ENCODE measurements at regions not wholly inside any gene's neighbourhood (a gene's known extent, or its start where the extent isn't known, plus 50 kb on each side); places are given as distances from the start of the nearest gene placed in this dataset.
A peak's percentile ranks its signal among the peaks of the same experiment; 100 is the strongest.

DNA sequence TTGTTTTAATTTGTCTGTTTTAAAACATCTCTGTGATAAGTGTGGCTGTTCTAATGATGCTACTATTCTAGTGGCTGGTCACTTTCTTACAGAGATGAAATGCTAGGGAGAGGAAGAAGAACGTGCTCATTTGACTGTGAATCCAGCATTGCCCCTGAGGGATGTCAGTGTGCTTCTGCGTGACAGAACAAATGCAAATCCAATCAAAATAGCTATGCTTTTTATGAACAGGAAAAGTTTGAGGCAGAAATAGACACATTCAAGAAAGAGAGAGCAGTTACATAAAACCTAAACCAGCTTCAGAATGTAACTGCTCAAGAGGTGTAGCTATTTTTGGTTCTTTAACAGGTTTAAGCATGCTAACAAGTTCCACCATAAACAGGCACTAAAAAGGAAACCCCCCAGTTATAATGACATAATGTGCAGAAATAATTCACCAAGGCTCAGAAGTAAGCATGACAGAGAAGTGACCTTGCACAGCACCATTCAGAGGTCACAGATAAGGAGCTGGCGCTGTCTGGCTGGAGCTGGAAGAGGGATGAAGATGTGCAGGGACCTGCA is 385.3 kb downstream of the EPM2A start:
- Histone ChIP-seq H3K27ac (ENCODE audit: low read length) (no peak overlapping the region), H3K4me3 (ENCODE audit: low read length) (no peak overlapping the region), H3K4me1 (ENCODE audit: low read length) (no peaks in the 10 kb centered on the region), H3F3A (ENCODE audit: insufficient read depth, low read length) (no peaks in the 10 kb centered on the region), H3K27me3 (replicated peaks; ENCODE audit: insufficient read depth, low read length) (no peaks in the 10 kb centered on the region), H3K36me3 (replicated peaks; ENCODE audit: insufficient read depth, low read length) (no peaks in the 10 kb centered on the region), H4K20me1 (ENCODE audit: insufficient read depth, low read length) (no peaks in the 10 kb centered on the region), H3K79me2 (ENCODE audit: low read length) (no peaks in the 10 kb centered on the region), H2AFZ (ENCODE audit: low read length) (no peak overlapping the region), H3K9me3 (replicated peaks; ENCODE audit: insufficient read depth, low read length) (no peaks in the 10 kb centered on the region), H3K9ac (ENCODE audit: low read length) (no peak overlapping the region), H3K4me2 (ENCODE audit: low read depth, low read length) (no peak overlapping the region), H3K9me2 (replicated peaks; ENCODE audit: insufficient read depth, low read length) (no peaks in the 10 kb centered on the region)
- peak; percentile 6 for DNase-seq
- TF ChIP-seq EZH2 (optimal IDR thresholded peaks at IDR 0.05; ENCODE audit: low read depth, low read length), result no peak
- TF ChIP-seq EZH2phosphoT487 (IDR thresholded peaks at IDR 0.05; ENCODE audit: low read length), result no peak
- no peak for TF ChIP-seq CTCF (IDR thresholded peaks at IDR 0.05; ENCODE audit: low read length)

DNA sequence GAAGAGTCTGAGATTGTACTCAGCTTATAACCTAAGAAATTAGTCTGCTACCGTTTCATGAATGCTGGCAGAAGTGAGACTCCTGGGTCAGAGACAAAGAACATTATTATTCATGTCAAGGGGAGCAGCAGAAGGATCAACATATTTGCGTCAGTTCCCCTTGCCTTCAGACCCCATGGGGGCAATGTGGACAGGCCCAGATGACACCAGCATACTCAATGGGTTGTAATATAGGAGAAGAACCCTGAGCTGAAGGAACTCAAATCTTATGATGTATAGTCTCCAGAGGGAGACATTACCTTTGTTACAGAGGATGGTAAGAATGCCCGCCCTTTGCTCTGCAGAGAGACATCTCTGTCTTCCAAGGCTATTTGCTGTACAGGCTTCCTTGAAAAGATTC is 384.4 kb downstream of the EPM2A start:
- H3K4me2 ChIP-seq (ENCODE audit: low read depth, low read length), result no peak overlapping the region
- H3K4me1 ChIP-seq (ENCODE audit: low read length), result no peaks in the 10 kb centered on the region
- H3K36me3 ChIP-seq (replicated peaks; ENCODE audit: insufficient read depth, low read length), result no peaks in the 10 kb centered on the region
- no peaks in the 10 kb centered on the region for H3K27me3 ChIP-seq (replicated peaks; ENCODE audit: insufficient read depth, low read length)
- no peaks in the 10 kb centered on the region for H4K20me1 ChIP-seq (ENCODE audit: insufficient read depth, low read length)
- no peak overlapping the region for H2AFZ ChIP-seq (ENCODE audit: low read length)
- no peak overlapping the region for H3K4me3 ChIP-seq (ENCODE audit: low read length)
- no peak overlapping the region for H3K27ac ChIP-seq (ENCODE audit: low read length)
- H3K9me2 ChIP-seq (replicated peaks; ENCODE audit: insufficient read depth, low read length), result no peaks in the 10 kb centered on the region
- TF ChIP-seq EZH2 (optimal IDR thresholded peaks at IDR 0.05; ENCODE audit: low read depth, low read length), result no peak
- no peak for TF ChIP-seq EZH2phosphoT487 (IDR thresholded peaks at IDR 0.05; ENCODE audit: low read length)
- TF ChIP-seq CTCF (IDR thresholded peaks at IDR 0.05; ENCODE audit: low read length), result no peak
- no peaks in the 10 kb centered on the region for H3K79me2 ChIP-seq (ENCODE audit: low read length)
- H3F3A ChIP-seq (ENCODE audit: insufficient read depth, low read length), result no peaks in the 10 kb centered on the region
- DNase-seq, result no peak
- no peak overlapping the region for H3K9ac ChIP-seq (ENCODE audit: low read length)
- no peaks in the 10 kb centered on the region for H3K9me3 ChIP-seq (replicated peaks; ENCODE audit: insufficient read depth, low read length)

DNA sequence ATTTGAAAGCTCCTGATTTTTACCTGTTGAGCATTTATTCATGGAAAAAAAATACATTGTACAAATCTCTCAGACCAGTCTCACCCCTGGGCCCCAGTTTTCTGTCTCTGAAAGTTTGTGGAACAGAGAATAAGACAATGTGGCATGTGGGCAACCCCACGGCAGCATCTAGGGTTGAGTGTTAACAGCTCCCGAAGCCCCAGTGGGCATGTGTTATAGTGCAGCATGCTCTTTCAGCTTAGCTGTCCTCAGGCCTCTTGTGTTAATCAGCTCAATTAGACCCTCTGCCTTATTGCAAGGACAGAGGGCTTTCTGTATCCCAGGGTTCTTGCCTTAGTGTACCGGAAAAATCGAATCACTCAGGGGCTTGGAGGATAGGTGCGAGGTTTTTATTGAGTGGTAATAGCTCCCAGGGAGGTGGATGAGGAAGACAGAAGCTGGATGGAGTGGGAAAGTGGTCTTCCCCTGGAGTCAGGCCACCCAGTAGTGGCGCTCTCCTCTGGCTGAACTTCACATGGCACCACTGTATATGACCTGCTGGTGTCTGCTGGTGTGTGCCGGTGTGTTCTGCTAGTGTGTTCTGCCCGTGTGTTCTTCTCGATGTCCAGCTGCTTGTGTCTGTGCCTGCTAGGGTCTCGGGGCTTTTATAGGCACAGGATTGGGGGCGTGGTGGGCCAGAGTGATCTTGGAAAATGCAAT is 382.8 kb downstream of the EPM2A start:
- H3K9me2 ChIP-seq (replicated peaks; ENCODE audit: insufficient read depth, low read length), result no peaks in the 10 kb centered on the region
- H3K27ac ChIP-seq (ENCODE audit: low read length), result no peak overlapping the region
- no peak overlapping the region for H3K4me2 ChIP-seq (ENCODE audit: low read depth, low read length)
- no peak for DNase-seq
- H3F3A ChIP-seq (ENCODE audit: insufficient read depth, low read length), result no peaks in the 10 kb centered on the region
- H3K4me1 ChIP-seq (ENCODE audit: low read length), result no peaks in the 10 kb centered on the region
- H4K20me1 ChIP-seq (ENCODE audit: insufficient read depth, low read length), result no peaks in the 10 kb centered on the region
- no peaks in the 10 kb centered on the region for H3K36me3 ChIP-seq (replicated peaks; ENCODE audit: insufficient read depth, low read length)
- no peak overlapping the region for H3K9ac ChIP-seq (ENCODE audit: low read length)
- H3K4me3 ChIP-seq (ENCODE audit: low read length), result no peak overlapping the region
- no peaks in the 10 kb centered on the region for H3K9me3 ChIP-seq (replicated peaks; ENCODE audit: insufficient read depth, low read length)
- TF ChIP-seq CTCF (IDR thresholded peaks at IDR 0.05; ENCODE audit: low read length) (no peak), EZH2phosphoT487 (IDR thresholded peaks at IDR 0.05; ENCODE audit: low read length) (no peak), EZH2 (optimal IDR thresholded peaks at IDR 0.05; ENCODE audit: low read depth, low read length) (no peak)
- H2AFZ ChIP-seq (ENCODE audit: low read length), result no peak overlapping the region
- no peaks in the 10 kb centered on the region for H3K79me2 ChIP-seq (ENCODE audit: low read length)
- H3K27me3 ChIP-seq (replicated peaks; ENCODE audit: insufficient read depth, low read length), result no peaks in the 10 kb centered on the region
